H1 (cell line): ENCODE measurements at regions not wholly inside any gene's neighbourhood (a gene's known extent, or its start where the extent isn't known, plus 50 kb on each side); places are given as distances from the start of the nearest gene placed in this dataset.

ENCODE experiments used
- CTCF ChIA-PET: fragments of 300-600 bp; sonication (Branson Sonifier 250); formaldehyde crosslinking; loops from one replicate; lab custom pipeline; 2021; ENCODE audit not compliant: partially characterized antibody; lab: Charles Lee
- POLR2A ChIA-PET: fragments of 300-600 bp; sonication (Branson Sonifier 250); formaldehyde crosslinking; loops from one replicate; lab custom pipeline; 2021; ENCODE audit warnings: inconsistent platforms; ENCODE audit not compliant: partially characterized antibody; lab: Charles Lee
- DNase-seq, 2 experiments: peaks; one replicate each; pipeline versions ENCODE4 v3.0.0 to v3.0.0-alpha.2; 2010 to 2022; ENCODE audit warnings: low spot score in 2 of 2, low read depth in 1 of 2, mixed read lengths in 1 of 2
- FAIRE-seq: peaks from 2 replicates; lab custom pipeline; 2011; peaks lifted over from hg19 to GRCh38; lab: Jason Lieb, UNC
- H2AFZ ChIP-seq: 2 replicates; pipeline ENCODE4 v1.8.1; 2012; ENCODE audit warnings: low read length, inconsistent platforms
- H2AK5ac ChIP-seq: 2 replicates; pipeline ENCODE4 v1.6.1; 2013; ENCODE audit warnings: low read depth, low read length
- H2BK120ac ChIP-seq: replicated peaks from 2 replicates; pipeline ENCODE3; 2013; ENCODE audit warnings: low read depth, low read length, inconsistent platforms
- H2BK12ac ChIP-seq: 2 replicates; pipeline ENCODE4 v1.6.1; 2013; ENCODE audit warnings: low read depth, low read length
- H2BK15ac ChIP-seq: 2 replicates; pipeline ENCODE4 v1.6.1; 2013; ENCODE audit warnings: low read length
- H2BK20ac ChIP-seq: 2 replicates; pipeline ENCODE4 v1.6.1; 2013; ENCODE audit warnings: low read length
- H2BK5ac ChIP-seq: 2 replicates; pipeline ENCODE4 v1.6.1; 2013; ENCODE audit warnings: low read depth, low read length
- H3K14ac ChIP-seq: 2 replicates; pipeline ENCODE4 v1.6.1; 2013; ENCODE audit warnings: inconsistent platforms; ENCODE audit not compliant: insufficient read length
- H3K18ac ChIP-seq: 2 replicates; pipeline ENCODE4 v1.6.1; 2013; ENCODE audit warnings: low read length; ENCODE audit errors: extremely low read depth
- H3K23ac ChIP-seq: 2 replicates; pipeline ENCODE4 v1.6.1; 2013; ENCODE audit warnings: inconsistent platforms; ENCODE audit not compliant: insufficient read length
- H3K23me2 ChIP-seq: 2 replicates; pipeline ENCODE4 v1.6.1; 2013; ENCODE audit warnings: low read depth, low read length
- H3K27ac ChIP-seq: 2 replicates; pipeline ENCODE4 v1.6.1; 2011; ENCODE audit warnings: low read depth, low read length, inconsistent platforms
- H3K27me3 ChIP-seq, 4 experiments: replicated peaks in 1 of 4; 1 replicate in 1 of 4; 2 replicates in 3 of 4; pipeline versions ENCODE4 v1.6.1 to v1.8.1; 2011 to 2013; ENCODE audit warnings: low read length in 3 of 4, mild to moderate bottlenecking in 3 of 4, inconsistent platforms in 2 of 4, mixed read lengths in 2 of 4, moderate library complexity in 1 of 4; ENCODE audit not compliant: control insufficient read depth in 3 of 4, insufficient read depth in 3 of 4; ENCODE audit errors: extremely low read depth in 1 of 4
- H3K36me3 ChIP-seq, 4 experiments: 2 replicates each; pipeline versions ENCODE4 v1.6.1 to v1.8.1; 2011 to 2013; ENCODE audit warnings: mild to moderate bottlenecking in 4 of 4, low read length in 3 of 4, moderate library complexity in 2 of 4, control low read depth in 1 of 4, inconsistent platforms in 1 of 4; ENCODE audit not compliant: insufficient read depth in 4 of 4, control insufficient read depth in 2 of 4
- H3K4ac ChIP-seq: replicated peaks from 2 replicates; pipeline ENCODE3; 2013; ENCODE audit warnings: low read length, low read depth, mixed read lengths, inconsistent platforms; ENCODE audit not compliant: insufficient read length
- H3K4me1 ChIP-seq, 4 experiments: replicated peaks in 1 of 4; 1 replicate in 1 of 4; 2 replicates in 3 of 4; pipeline versions ENCODE4 v1.6.1 to v1.8.1; 2011 to 2013; ENCODE audit warnings: low read length in 3 of 4, inconsistent platforms in 2 of 4, mixed read lengths in 1 of 4; ENCODE audit not compliant: insufficient read depth in 4 of 4, control insufficient read depth in 3 of 4
- H3K4me2 ChIP-seq, 2 experiments: 2 replicates each; pipeline versions ENCODE4 v1.6.1 to v1.8.1; 2011 to 2013; ENCODE audit warnings: low read depth in 2 of 2, low read length in 2 of 2, control low read depth in 1 of 2, inconsistent platforms in 1 of 2, mild to moderate bottlenecking in 1 of 2; ENCODE audit not compliant: insufficient read depth in 1 of 2
- H3K4me3 ChIP-seq, 4 experiments: fragments of 200-600, 300-600 bp in 1 of 4; sonication (generic), shearing (Covaris generic), sonication (Bioruptor Twin) in 1 of 4; 2 replicates each; pipeline versions ENCODE4 v1.5.1 to v1.8.1; 2011 to 2016; ENCODE audit warnings: low read length in 4 of 4, low read depth in 3 of 4, control low read depth in 2 of 4, inconsistent platforms in 2 of 4, mild to moderate bottlenecking in 2 of 4, mixed read lengths in 1 of 4, moderate library complexity in 1 of 4; ENCODE audit not compliant: insufficient read depth in 2 of 4; ENCODE audit errors: extremely low read depth in 1 of 4
- H3K56ac ChIP-seq: replicated peaks from 2 replicates; pipeline ENCODE3; 2013; ENCODE audit warnings: low read depth, mild to moderate bottlenecking, mixed read lengths, low read length, inconsistent platforms; ENCODE audit not compliant: insufficient read length
- H3K79me1 ChIP-seq: 2 replicates; pipeline ENCODE4 v1.6.1; 2013; ENCODE audit warnings: low read depth, low read length, control low read depth
- H3K79me2 ChIP-seq, 2 experiments: 2 replicates each; pipeline versions ENCODE4 v1.6.1 to v1.8.1; 2012 to 2013; ENCODE audit warnings: low read length in 2 of 2, mild to moderate bottlenecking in 2 of 2, inconsistent platforms in 1 of 2; ENCODE audit not compliant: insufficient read depth in 2 of 2, control insufficient read depth in 1 of 2
- H3K9ac ChIP-seq, 4 experiments: replicated peaks in 1 of 4; 1 replicate in 1 of 4; 2 replicates in 3 of 4; pipeline versions ENCODE4 v1.6.1 to v1.8.1; 2011 to 2013; ENCODE audit warnings: low read depth in 3 of 4, low read length in 3 of 4, control low read depth in 2 of 4, mild to moderate bottlenecking in 2 of 4, moderate library complexity in 2 of 4, inconsistent platforms in 1 of 4; ENCODE audit errors: extremely low read depth in 1 of 4
- H3K9me3 ChIP-seq, 2 experiments: 2 replicates each; pipeline versions ENCODE4 v1.6.1 to v1.8.1; 2012 to 2013; ENCODE audit warnings: mild to moderate bottlenecking in 2 of 2, moderate library complexity in 2 of 2, control low read depth in 1 of 2, inconsistent platforms in 1 of 2, low read depth in 1 of 2, low read length in 1 of 2, mixed read lengths in 1 of 2; ENCODE audit not compliant: insufficient read depth in 2 of 2
- H4K20me1 ChIP-seq, 2 experiments: replicated peaks in 1 of 2; 2 replicates each; pipeline versions ENCODE3 to v1.8.1; 2011 to 2013; ENCODE audit warnings: inconsistent platforms in 2 of 2, low read length in 2 of 2, mild to moderate bottlenecking in 1 of 2; ENCODE audit not compliant: insufficient read depth in 2 of 2, control insufficient read depth in 1 of 2
- H4K5ac ChIP-seq: 2 replicates; pipeline ENCODE4 v1.6.1; 2013; ENCODE audit warnings: low read length, low read depth, mixed read lengths, inconsistent platforms; ENCODE audit not compliant: insufficient read length
- H4K8ac ChIP-seq: 2 replicates; pipeline ENCODE4 v1.8.0; 2013; ENCODE audit warnings: mild to moderate bottlenecking, moderate library complexity, low read length, inconsistent platforms; ENCODE audit not compliant: insufficient read depth; ENCODE audit errors: extremely low read depth
- H4K91ac ChIP-seq: replicated peaks from 2 replicates; pipeline ENCODE3; 2013; ENCODE audit warnings: low read length, mixed read lengths, inconsistent platforms; ENCODE audit not compliant: insufficient read length
- BCL11A ChIP-seq, 2 experiments: IDR thresholded peaks; one replicate each; pipeline ENCODE4 v1.6.1; 2011; ENCODE audit warnings: low read depth in 2 of 2, low read length in 2 of 2, mild to moderate bottlenecking in 2 of 2
- BRCA1 ChIP-seq: IDR thresholded peaks from 2 replicates; pipeline ENCODE4 v1.6.1; 2012; ENCODE audit warnings: low read depth, low read length, improper control_type of control experiment
- CBX8 ChIP-seq: fragments of 300-800, 300-1000 bp; sonication (generic); IDR thresholded peaks from 2 replicates; pipeline ENCODE4 v1.7.1; 2016; ENCODE audit warnings: low read depth, low read length, borderline replicate concordance
- EGR1 ChIP-seq: IDR thresholded peaks from 2 replicates; pipeline ENCODE4 v1.6.1; 2011; ENCODE audit warnings: low read depth, low read length, borderline replicate concordance
- GTF2F1 ChIP-seq: IDR thresholded peaks from 2 replicates; pipeline ENCODE4 v1.6.1; 2012; ENCODE audit warnings: low read depth, low read length, improper control_type of control experiment, borderline replicate concordance
- JUN ChIP-seq: IDR thresholded peaks from 2 replicates; pipeline ENCODE4 v1.6.1; 2011; ENCODE audit warnings: low read depth, mild to moderate bottlenecking, improper control_type of control experiment, low read length
- MAX ChIP-seq: IDR thresholded peaks from 2 replicates; pipeline ENCODE4 v1.6.1; 2012; ENCODE audit warnings: inconsistent platforms
- POU5F1 ChIP-seq: IDR thresholded peaks from 2 replicates; pipeline ENCODE4 v1.6.1; 2011; ENCODE audit warnings: low read depth, mild to moderate bottlenecking, low read length, moderate library complexity
- RNF2 ChIP-seq: fragments of 200-900, 300-1000 bp; sonication (generic); IDR thresholded peaks from 2 replicates; pipeline ENCODE4 v1.7.1; 2016; ENCODE audit warnings: borderline replicate concordance, low read depth, mild to moderate bottlenecking, antibody characterized with exemption, low read length; ENCODE audit not compliant: poor library complexity, severe bottlenecking; ENCODE audit errors: missing control alignments
- SIN3A ChIP-seq, 2 experiments: IDR thresholded peaks in 1 of 2; conservative IDR thresholded peaks in 1 of 2; 2 replicates each; pipeline ENCODE4 v1.6.1; 2011 to 2012; ENCODE audit warnings: low read length in 2 of 2, improper control_type of control experiment in 1 of 2, low read depth in 1 of 2, mild to moderate bottlenecking in 1 of 2
- SIRT6 ChIP-seq: IDR thresholded peaks from one replicate; pipeline ENCODE4 v1.7.1; 2012; ENCODE audit warnings: low read length, inconsistent platforms
- SRF ChIP-seq: IDR thresholded peaks from 2 replicates; pipeline ENCODE4 v1.6.1; 2011; ENCODE audit warnings: mild to moderate bottlenecking, low read depth, low read length, moderate library complexity
- TCF12 ChIP-seq: IDR thresholded peaks from 2 replicates; pipeline ENCODE4 v1.6.1; 2011; ENCODE audit warnings: low read depth, mild to moderate bottlenecking, low read length
- WGBS, 2 experiments: shearing (Covaris generic) in 1 of 2; methylation state at CpG; one replicate each; pipeline versions ENCODE4 v1.1.6 to v1.1.7; 2013 to 2015; ENCODE audit warnings: low lambda C conversion rate in 2 of 2, mixed read lengths in 2 of 2, inconsistent platforms in 1 of 2, low coverage in 1 of 2, missing lambda C conversion rate in 1 of 2; ENCODE audit not compliant: insufficient replicate concordance in 2 of 2, insufficient coverage in 1 of 2, insufficient read length in 1 of 2; ENCODE audit errors: extremely low coverage in 1 of 2, missing lambda C conversion rate in 1 of 2; 5-methylcytosine and 5-hydroxymethylcytosine counted together

DNA sequence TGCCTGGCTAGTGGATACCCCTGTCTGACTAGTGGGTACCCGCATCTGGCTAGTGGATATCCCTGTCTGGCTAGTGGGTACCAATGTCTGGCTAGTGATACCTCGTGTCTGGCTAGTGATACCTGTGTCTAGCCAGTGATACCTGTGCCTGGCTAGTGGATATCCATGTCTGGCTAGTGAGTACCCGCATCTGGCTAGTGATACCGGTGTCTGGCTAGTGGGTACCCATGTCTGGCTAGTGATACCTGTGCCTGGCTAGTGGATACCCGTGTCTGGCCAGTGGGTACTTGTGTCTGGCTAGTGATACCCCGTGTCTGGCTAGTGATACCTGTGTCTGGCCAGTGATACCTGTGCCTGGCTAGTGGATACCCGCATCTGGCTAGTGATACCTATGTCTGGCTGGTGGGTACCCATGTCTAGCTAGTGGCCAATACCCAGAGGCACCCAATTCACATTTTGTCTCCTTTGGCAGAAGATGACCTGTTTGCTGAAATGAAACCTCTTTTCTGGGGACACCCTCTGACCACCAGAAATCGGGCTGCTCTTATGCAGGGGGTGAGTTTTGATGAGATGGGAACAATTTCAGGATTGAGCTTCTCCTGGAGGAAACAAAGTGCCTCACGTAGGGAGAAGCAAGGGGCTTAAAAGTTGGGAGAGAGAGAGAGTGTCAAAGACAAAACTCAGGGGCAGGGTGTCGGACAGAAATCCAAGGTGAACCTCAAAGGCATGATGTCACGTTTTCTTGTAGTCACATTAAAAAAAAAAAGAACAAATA lies 63.4 kb downstream of the SMIM38 start:
- H4K5ac ChIP-seq, result no peak overlapping the region
- no peak overlapping the region for H2AK5ac ChIP-seq
- H2AFZ ChIP-seq, result no peak overlapping the region
- DNase-seq (peak in 1 of 2 experiments; percentile 34), FAIRE-seq (no peak)
- CTCF ChIA-PET, result interaction anchor here (1.5 kb wide), 2 partner anchors 8 to 88 kb away, joined by 3 to 8 read pairs; no protein-coding TSS in a partner anchor
- H3K4ac ChIP-seq, result no peak overlapping the region
- no peak overlapping the region for H3K23ac ChIP-seq
- H3K4me3 ChIP-seq, result no peak overlapping the region
- H3K36me3 ChIP-seq, result no peaks in the 10 kb centered on the region
- no peak overlapping the region for H2BK5ac ChIP-seq
- H3K14ac ChIP-seq, result no peak overlapping the region
- H3K27ac ChIP-seq, result no peak overlapping the region
- no peak overlapping the region for H3K4me2 ChIP-seq
- 87% methylated on average over 11 of the region's 11 CpGs; no CpG with 5 or more reads in 1 of the 2 experiments for WGBS, 2 experiments
- H2BK120ac ChIP-seq, result no peak overlapping the region
- H3K9ac ChIP-seq, result no peak overlapping the region
- H2BK20ac ChIP-seq, result no peak overlapping the region
- H3K56ac ChIP-seq, result no peak overlapping the region
- H3K4me1 ChIP-seq, result no peaks in the 10 kb centered on the region
- H2BK15ac ChIP-seq, result no peak overlapping the region
- no peaks in the 10 kb centered on the region for H3K27me3 ChIP-seq
- no peaks in the 10 kb centered on the region for H3K79me1 ChIP-seq
- H2BK12ac ChIP-seq, result no peak overlapping the region
- no peak overlapping the region for H4K8ac ChIP-seq
- no peak overlapping the region for H4K91ac ChIP-seq
- no peaks in the 10 kb centered on the region for H3K79me2 ChIP-seq
- POLR2A ChIA-PET, result interaction anchor here (0.8 kb wide), 1 partner anchor 10 kb away, joined by 3 read pairs; no protein-coding TSS in a partner anchor
- no peak overlapping the region for H3K18ac ChIP-seq
- no peaks in the 10 kb centered on the region for H3K9me3 ChIP-seq
- H4K20me1 ChIP-seq, result no peaks in the 10 kb centered on the region
- no peaks in the 10 kb centered on the region; the same call in 1 of the 2 replicates for H3K23me2 ChIP-seq
- TF ChIP-seq JUN (no peak), EGR1 (no peak), BCL11A (IDR thresholded peaks at IDR 0.05; ENCODE audit: low read depth in 2 of 2, low read length in 2 of 2) (no peak), BRCA1 (no peak), CBX8 (no peak), RNF2 (no peak), TCF12 (no peak), POU5F1 (no peak), SIN3A (conservative IDR thresholded peaks at IDR 0.05 in 1 of 2, IDR thresholded peaks at IDR 0.05 in 1 of 2; ENCODE audit: low read depth in 1 of 2, low read length in 2 of 2) (no peak), SIRT6 (no peak), SRF (no peak), MAX (no peak), GTF2F1 (no peak)
